CD4-positive, alpha-beta T cell (primary cell): ENCODE measurements at regions not wholly inside any gene's neighbourhood (a gene's known extent, or its start where the extent isn't known, plus 50 kb on each side); places are given as distances from the start of the nearest gene placed in this dataset.

Experiments used
- ATAC-seq: fragments of 200-7000 bp; cut with Tn5 transposase; one replicate; pipeline ENCODE4 v1.10.0; 2022; ENCODE audit warnings: mild to moderate bottlenecking; ENCODE audit not compliant: poor library complexity
- CTCF ChIA-PET: fragments of 350-600 bp; sonication (Branson Sonifier 250); formaldehyde crosslinking; loops from one replicate; lab custom pipeline; 2021; ENCODE audit warnings: antibody characterized with exemption, inconsistent platforms; lab: Charles Lee
- POLR2A ChIA-PET: fragments of 350-600 bp; sonication (Branson Sonifier 250); formaldehyde crosslinking; loops from one replicate; lab custom pipeline; 2021; ENCODE audit warnings: antibody characterized with exemption, inconsistent platforms; lab: Charles Lee
- DNase-seq, 14 experiments: peaks; one replicate each; pipeline ENCODE4 v3.0.0-alpha.2; 2013 to 2020; ENCODE audit warnings: mixed read lengths in 2 of 14
- H3K27ac ChIP-seq, 2 donors: one replicate each; pipeline versions ENCODE4 v1.5.1 to v1.7.0; 2013; ENCODE audit warnings: low read length in 2 of 2, low read depth in 1 of 2, mild to moderate bottlenecking in 1 of 2
- H3K27me3 ChIP-seq, 2 experiments: 1 replicate in 1 of 2; 2 replicates in 1 of 2; pipeline versions ENCODE4 v1.6.1 to v1.7.0; 2013; ENCODE audit warnings: low read length in 2 of 2, control low read depth in 1 of 2, mild to moderate bottlenecking in 1 of 2, moderate library complexity in 1 of 2; ENCODE audit not compliant: insufficient read depth in 2 of 2, control insufficient read depth in 1 of 2
- H3K36me3 ChIP-seq: one replicate; pipeline ENCODE4 v1.6.1; 2013; ENCODE audit warnings: low read length, control low read depth; ENCODE audit not compliant: insufficient read depth
- H3K4me1 ChIP-seq: one replicate; pipeline ENCODE4 v1.6.1; 2013; ENCODE audit warnings: low read length, control low read depth; ENCODE audit not compliant: insufficient read depth
- H3K4me3 ChIP-seq: one replicate; pipeline ENCODE4 v1.5.1; 2013; ENCODE audit warnings: mild to moderate bottlenecking, low read length, moderate library complexity
- H3K9me3 ChIP-seq, 2 experiments: 1 replicate in 1 of 2; 2 replicates in 1 of 2; pipeline versions ENCODE4 v1.6.1 to v1.7.0; 2013; ENCODE audit warnings: low read length in 2 of 2, mild to moderate bottlenecking in 2 of 2, control low read depth in 1 of 2, moderate library complexity in 1 of 2; ENCODE audit not compliant: control insufficient read depth in 1 of 2, insufficient read depth in 1 of 2
- H3K27ac Mint-ChIP-seq: one replicate; pipeline ENCODE4 v1.8.0; 2020; ENCODE audit warnings: mixed read lengths
- H3K27me3 Mint-ChIP-seq: one replicate; pipeline ENCODE4 v1.8.0; 2021; ENCODE audit warnings: mixed read lengths
- H3K36me3 Mint-ChIP-seq: one replicate; pipeline ENCODE4 v1.8.0; 2021; ENCODE audit warnings: low read depth, mixed read lengths
- H3K4me1 Mint-ChIP-seq: one replicate; pipeline ENCODE4 v1.8.0; 2021; ENCODE audit warnings: low read depth, mixed read lengths
- H3K4me3 Mint-ChIP-seq: one replicate; pipeline ENCODE4 v1.8.0; 2020; ENCODE audit warnings: mild to moderate bottlenecking, mixed read lengths
- H3K9me3 Mint-ChIP-seq: one replicate; pipeline ENCODE4 v1.8.0; 2020; ENCODE audit warnings: mixed read lengths
- intact Hi-C, 2 experiments: fragments of 100-400 bp; cut with DNase I in 1 of 2; cut with micrococcal nuclease in 1 of 2; formaldehyde crosslinking; loops; one replicate each; pipeline versions ENCODE4 v1.15.1 to v1.9.0; 2023 to 2025; cut with DNase I, micrococcal nuclease
- TF ChIP-seq, protein P1 (sequence below): fragments of 200-600 bp; IDR thresholded peaks from one replicate; pipeline ENCODE4 v1.8.0; 2022; ENCODE audit warnings: antibody characterized with exemption, mild to moderate bottlenecking

DNA sequence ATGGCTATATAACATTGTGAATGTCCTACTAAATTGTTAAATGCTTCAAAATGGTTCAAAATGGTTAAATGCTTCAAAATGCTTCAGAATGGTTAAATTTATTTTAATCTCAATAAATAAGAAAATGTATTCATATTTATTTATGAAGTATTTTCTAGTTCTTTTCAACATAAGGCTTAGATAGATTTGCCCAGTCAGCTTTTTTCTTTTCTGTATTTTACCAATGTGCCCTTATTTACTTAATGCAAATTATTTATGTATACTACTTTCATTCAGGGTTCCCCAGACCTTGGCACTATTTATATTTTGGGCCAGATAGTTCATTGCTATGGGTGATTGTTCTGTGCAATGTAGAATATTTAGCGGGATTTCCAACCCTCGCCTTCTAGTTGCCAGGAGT lies 546.7 kb downstream of the RIT2 start:
- POLR2A ChIA-PET = no interaction called here
- Histone ChIP-seq H3K9me3 (peaks cover 0 to 3% of the 10 kb centered on the region in 2 experiments), H3K36me3 (no peaks in the 10 kb centered on the region), H3K4me3 (no peak overlapping the region), H3K4me1 (no peaks in the 10 kb centered on the region), H3K27ac (no peak overlapping the region), H3K27me3 (no peaks in the 10 kb centered on the region)
- ATAC-seq (no peak), DNase-seq (no peak)
- CTCF ChIA-PET = no interaction called here
- no peaks in the 10 kb centered on the region for H3K27me3 Mint-ChIP-seq
- intact Hi-C loops = no loop called here
- no peaks in the 10 kb centered on the region for H3K36me3 Mint-ChIP-seq
- H3K4me3 Mint-ChIP-seq = no peak overlapping the region
- TF ChIP-seq, protein P1, sequence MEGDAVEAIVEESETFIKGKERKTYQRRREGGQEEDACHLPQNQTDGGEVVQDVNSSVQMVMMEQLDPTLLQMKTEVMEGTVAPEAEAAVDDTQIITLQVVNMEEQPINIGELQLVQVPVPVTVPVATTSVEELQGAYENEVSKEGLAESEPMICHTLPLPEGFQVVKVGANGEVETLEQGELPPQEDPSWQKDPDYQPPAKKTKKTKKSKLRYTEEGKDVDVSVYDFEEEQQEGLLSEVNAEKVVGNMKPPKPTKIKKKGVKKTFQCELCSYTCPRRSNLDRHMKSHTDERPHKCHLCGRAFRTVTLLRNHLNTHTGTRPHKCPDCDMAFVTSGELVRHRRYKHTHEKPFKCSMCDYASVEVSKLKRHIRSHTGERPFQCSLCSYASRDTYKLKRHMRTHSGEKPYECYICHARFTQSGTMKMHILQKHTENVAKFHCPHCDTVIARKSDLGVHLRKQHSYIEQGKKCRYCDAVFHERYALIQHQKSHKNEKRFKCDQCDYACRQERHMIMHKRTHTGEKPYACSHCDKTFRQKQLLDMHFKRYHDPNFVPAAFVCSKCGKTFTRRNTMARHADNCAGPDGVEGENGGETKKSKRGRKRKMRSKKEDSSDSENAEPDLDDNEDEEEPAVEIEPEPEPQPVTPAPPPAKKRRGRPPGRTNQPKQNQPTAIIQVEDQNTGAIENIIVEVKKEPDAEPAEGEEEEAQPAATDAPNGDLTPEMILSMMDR = no peak
- H3K9me3 Mint-ChIP-seq = no peaks in the 10 kb centered on the region
- no peaks in the 10 kb centered on the region for H3K4me1 Mint-ChIP-seq
- no peak overlapping the region for H3K27ac Mint-ChIP-seq

DNA sequence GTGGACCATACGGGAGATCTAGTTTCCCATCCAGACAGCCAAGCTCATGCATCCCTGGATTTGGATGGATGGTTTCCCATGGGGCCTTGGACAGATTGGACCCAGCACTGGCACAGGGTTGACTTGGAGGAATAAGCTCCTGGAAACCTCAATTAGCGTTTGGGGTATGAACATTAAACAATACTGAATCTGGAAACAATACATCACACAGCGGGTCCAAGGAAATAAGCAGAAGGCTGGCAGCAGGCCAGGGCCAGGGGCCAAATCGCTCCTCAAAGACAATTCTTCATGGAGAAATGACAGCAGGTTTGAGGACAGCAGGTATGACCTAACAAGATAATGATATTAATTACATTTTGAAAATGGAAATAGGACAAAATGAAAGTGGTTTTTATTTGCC lies 540.6 kb downstream of the RIT2 start:
- Mint-ChIP-seq H3K27me3 (no peaks in the 10 kb centered on the region), H3K4me1 (no peaks in the 10 kb centered on the region), H3K4me3 (no peak overlapping the region), H3K36me3 (no peaks in the 10 kb centered on the region), H3K27ac (no peak overlapping the region), H3K9me3 (peaks cover 4% of the 10 kb centered on the region)
- no peak overlapping the region for H3K27ac ChIP-seq
- no peaks in the 10 kb centered on the region for H3K4me1 ChIP-seq
- CTCF ChIA-PET = no interaction called here
- POLR2A ChIA-PET = no interaction called here
- no peak overlapping the region for H3K4me3 ChIP-seq
- no peak for DNase-seq
- intact Hi-C loops = no loop called here
- peaks cover 0 to 6% of the 10 kb centered on the region in 2 experiments for H3K9me3 ChIP-seq
- no peak for ATAC-seq
- H3K36me3 ChIP-seq = no peaks in the 10 kb centered on the region
- TF ChIP-seq, protein P1 = no peak
- no peaks in the 10 kb centered on the region for H3K27me3 ChIP-seq

DNA sequence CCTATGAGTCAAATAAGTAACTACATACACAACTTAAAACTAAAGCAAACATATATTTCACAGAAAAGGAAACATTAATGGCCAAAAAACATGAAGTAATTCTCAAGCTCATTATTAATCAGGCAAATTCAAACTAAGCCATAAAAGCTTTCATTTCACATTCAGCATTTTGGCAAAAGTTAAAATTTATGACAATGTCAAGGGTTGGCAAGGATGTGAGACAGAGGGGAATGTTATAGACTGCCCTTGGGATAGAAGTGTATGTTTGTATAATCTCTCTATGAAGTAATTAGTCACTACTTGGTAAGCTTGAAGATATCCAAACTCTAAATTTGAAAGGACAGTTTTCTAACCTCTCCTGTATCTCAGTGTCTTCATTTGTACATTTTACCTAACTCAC lies 539.4 kb downstream of the RIT2 start:
- peaks cover 0 to 3% of the 10 kb centered on the region in 2 experiments for H3K9me3 ChIP-seq
- DNase-seq (no peak), ATAC-seq (no peak)
- no peaks in the 10 kb centered on the region for H3K4me1 ChIP-seq
- POLR2A ChIA-PET = no interaction called here
- TF ChIP-seq, protein P1 = no peak
- no peaks in the 10 kb centered on the region for H3K27me3 ChIP-seq
- intact Hi-C loops = no loop called here
- H3K27ac ChIP-seq = no peak overlapping the region
- H3K36me3 Mint-ChIP-seq = no peaks in the 10 kb centered on the region
- no peaks in the 10 kb centered on the region for H3K27me3 Mint-ChIP-seq
- H3K4me3 ChIP-seq = no peak overlapping the region
- no peak overlapping the region for H3K27ac Mint-ChIP-seq
- H3K4me3 Mint-ChIP-seq = no peak overlapping the region
- no peaks in the 10 kb centered on the region for H3K4me1 Mint-ChIP-seq
- H3K36me3 ChIP-seq = no peaks in the 10 kb centered on the region
- CTCF ChIA-PET = no interaction called here
- peaks cover 4% of the 10 kb centered on the region for H3K9me3 Mint-ChIP-seq
